ENCODE measurements at regions not wholly inside any gene's neighbourhood (a gene's known extent, or its start where the extent isn't known, plus 50 kb on each side); places are given as distances from the start of the nearest gene placed in this dataset.

DNA sequence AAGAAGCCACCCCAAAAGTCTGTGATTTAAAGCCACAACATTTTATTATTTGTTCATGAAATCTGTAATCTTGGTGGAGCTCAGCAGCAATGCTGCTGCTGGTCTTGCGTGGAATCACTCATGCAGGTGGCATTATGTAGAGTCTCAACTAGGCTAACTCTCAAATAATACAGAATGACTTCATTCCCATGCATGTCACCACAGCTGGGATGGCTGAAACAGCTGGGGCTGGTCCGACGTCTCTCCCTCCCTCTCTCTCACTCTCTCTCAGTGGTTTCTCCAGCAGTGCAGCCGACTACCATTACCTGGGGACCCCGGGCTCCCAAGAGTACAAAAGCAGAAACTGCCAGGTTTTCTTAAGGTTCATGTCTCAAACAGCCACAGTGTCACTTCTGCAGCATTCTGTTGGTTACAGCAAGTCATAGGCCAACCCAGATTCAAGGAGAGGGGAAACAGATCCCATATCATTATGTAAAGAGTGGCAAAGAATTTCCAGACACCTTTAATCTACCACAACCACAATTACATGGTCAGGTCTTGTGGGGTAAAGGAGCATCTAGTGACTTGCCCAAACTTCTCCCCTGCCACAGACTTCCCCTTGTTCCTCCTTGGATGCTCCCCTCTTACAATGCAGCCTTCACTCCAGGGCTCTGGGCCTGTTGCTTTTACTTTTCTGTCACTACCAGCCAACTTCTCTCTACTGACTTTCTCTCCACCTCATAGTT, 192.0 kb upstream of the HMGA2 start:
- no peak for TF ChIP-seq CTCF (IDR thresholded peaks at IDR 0.05)
- no peak for TF ChIP-seq POLR2AphosphoS5 (IDR thresholded peaks at IDR 0.05)

All from sigmoid colon (tissue), 4 donors.